Suprapubic skin (tissue), 3 donors: ENCODE measurements at regions not wholly inside any gene's neighbourhood (a gene's known extent, or its start where the extent isn't known, plus 50 kb on each side); places are given as distances from the start of the nearest gene placed in this dataset.
"Not testable (repeated sequence)": the region's sequence is repeated elsewhere in the genome, so short reads cannot be mapped to it uniquely, and the experiment has no call there.

Source experiments
- POLR2A ChIP-seq, 2 donors: fragments of 450-650 bp; IDR thresholded peaks; one replicate each; pipeline ENCODE4 v1.6.1; 2017; ENCODE audit warnings: antibody characterized with exemption in 2 of 2, mild to moderate bottlenecking in 2 of 2, moderate library complexity in 2 of 2
- TF ChIP-seq, protein P1 (sequence below), 2 donors: fragments of 200-600 bp in 1 of 2; fragments of 450-650 bp in 1 of 2; sonication (generic) in 1 of 2; IDR thresholded peaks; one replicate each; pipeline ENCODE4 v1.5.1; 2016 to 2019; ENCODE audit warnings: antibody characterized with exemption in 2 of 2, mild to moderate bottlenecking in 1 of 2, moderate library complexity in 1 of 2

GRCh38 chr17:20689170-20689749 is 109.7 kb downstream of the CDRT15L2 start:
- not testable (repeated sequence) for TF ChIP-seq POLR2A (IDR thresholded peaks at IDR 0.05)
- TF ChIP-seq, protein P1, sequence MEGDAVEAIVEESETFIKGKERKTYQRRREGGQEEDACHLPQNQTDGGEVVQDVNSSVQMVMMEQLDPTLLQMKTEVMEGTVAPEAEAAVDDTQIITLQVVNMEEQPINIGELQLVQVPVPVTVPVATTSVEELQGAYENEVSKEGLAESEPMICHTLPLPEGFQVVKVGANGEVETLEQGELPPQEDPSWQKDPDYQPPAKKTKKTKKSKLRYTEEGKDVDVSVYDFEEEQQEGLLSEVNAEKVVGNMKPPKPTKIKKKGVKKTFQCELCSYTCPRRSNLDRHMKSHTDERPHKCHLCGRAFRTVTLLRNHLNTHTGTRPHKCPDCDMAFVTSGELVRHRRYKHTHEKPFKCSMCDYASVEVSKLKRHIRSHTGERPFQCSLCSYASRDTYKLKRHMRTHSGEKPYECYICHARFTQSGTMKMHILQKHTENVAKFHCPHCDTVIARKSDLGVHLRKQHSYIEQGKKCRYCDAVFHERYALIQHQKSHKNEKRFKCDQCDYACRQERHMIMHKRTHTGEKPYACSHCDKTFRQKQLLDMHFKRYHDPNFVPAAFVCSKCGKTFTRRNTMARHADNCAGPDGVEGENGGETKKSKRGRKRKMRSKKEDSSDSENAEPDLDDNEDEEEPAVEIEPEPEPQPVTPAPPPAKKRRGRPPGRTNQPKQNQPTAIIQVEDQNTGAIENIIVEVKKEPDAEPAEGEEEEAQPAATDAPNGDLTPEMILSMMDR (IDR thresholded peaks at IDR 0.05): not testable (repeated sequence)
